Activated naive CD8-positive, alpha-beta T cell (primary cell): ENCODE measurements at regions not wholly inside any gene's neighbourhood (a gene's known extent, or its start where the extent isn't known, plus 50 kb on each side); places are given as distances from the start of the nearest gene placed in this dataset.

ENCODE experiments used
- H3K27ac Mint-ChIP-seq: one replicate; pipeline ENCODE4 v1.8.0; 2021; ENCODE audit warnings: mixed read lengths
- H3K27me3 Mint-ChIP-seq: one replicate; pipeline ENCODE4 v1.8.0; 2021; ENCODE audit warnings: mixed read lengths
- H3K36me3 Mint-ChIP-seq: one replicate; pipeline ENCODE4 v1.8.0; 2021; ENCODE audit warnings: mixed read lengths
- H3K4me1 Mint-ChIP-seq: one replicate; pipeline ENCODE4 v1.8.0; 2021; ENCODE audit warnings: low read depth, mixed read lengths
- H3K4me3 Mint-ChIP-seq: one replicate; pipeline ENCODE4 v1.8.0; 2021; ENCODE audit warnings: mild to moderate bottlenecking, mixed read lengths
- H3K9me3 Mint-ChIP-seq: one replicate; pipeline ENCODE4 v1.8.0; 2021; ENCODE audit warnings: low read depth, mixed read lengths

- no peaks in the 10 kb centered on the region for H3K27me3 Mint-ChIP-seq
- H3K4me3 Mint-ChIP-seq: no peak overlapping the region
- H3K9me3 Mint-ChIP-seq: no peaks in the 10 kb centered on the region
- H3K4me1 Mint-ChIP-seq: no peaks in the 10 kb centered on the region
- H3K27ac Mint-ChIP-seq: no peak overlapping the region
- H3K36me3 Mint-ChIP-seq: no peaks in the 10 kb centered on the region
Measured at GRCh38 chr5:101688156-101688555, 607.9 kb downstream of the SLCO4C1 start.

DNA sequence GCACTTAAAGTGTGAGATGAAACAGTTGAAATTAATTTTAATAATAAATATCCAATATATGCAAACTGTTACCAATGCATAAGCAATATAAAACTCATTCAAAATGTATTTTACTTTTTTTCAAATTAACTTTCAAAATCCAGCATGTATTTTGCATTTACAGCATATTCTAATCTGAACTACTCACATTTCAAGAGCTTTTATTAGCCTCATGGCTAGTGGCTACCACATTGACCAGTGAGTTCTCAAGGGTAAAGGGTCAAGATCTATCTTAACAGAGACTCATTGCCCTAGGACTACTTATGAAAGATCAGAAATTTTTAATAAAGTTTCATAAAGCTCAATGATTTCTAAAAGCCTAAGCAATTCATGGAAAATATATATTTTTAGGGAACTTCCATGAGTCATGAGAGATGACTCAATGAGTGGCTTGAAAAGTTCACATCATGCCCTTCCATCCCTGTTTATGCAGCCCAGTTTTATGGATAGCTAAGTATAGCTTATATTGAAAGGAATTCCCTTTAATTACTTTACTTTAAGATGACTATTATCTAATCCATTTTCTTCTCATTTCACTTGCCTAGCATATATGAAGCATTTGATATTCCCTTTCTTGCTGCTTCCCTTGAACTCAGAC is 608.6 kb downstream of the SLCO4C1 start:
- Mint-ChIP-seq H3K36me3 (no peaks in the 10 kb centered on the region), H3K27me3 (no peaks in the 10 kb centered on the region), H3K27ac (no peak overlapping the region), H3K4me3 (no peak overlapping the region), H3K9me3 (no peaks in the 10 kb centered on the region), H3K4me1 (no peaks in the 10 kb centered on the region)

DNA sequence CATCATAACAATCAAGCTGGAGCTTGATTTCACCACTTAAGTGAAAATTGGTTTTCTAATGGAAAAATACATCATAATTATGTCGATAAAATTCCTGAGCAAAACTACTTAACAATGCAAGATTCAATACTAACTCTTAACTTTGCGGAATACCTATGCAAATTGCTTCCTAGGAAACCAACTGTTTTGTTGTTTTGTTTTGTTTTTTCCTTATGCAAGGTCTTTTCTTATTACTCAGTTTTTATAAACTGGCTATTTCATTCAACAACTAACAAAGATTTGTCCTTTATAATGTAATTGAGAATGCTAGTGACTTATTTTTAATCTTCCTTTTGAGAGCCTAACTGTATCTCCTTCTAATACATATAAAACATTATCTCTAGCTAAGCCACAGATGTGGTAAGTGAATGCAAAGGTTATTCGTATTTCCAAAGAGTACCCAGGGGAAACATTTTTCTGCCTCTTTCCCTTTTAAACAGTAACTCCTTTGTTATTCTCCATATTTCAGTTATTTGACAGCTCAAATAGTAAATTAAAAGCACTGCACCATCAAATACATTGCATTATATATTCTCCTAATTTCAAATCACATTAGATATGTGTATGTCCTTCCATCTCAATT is 609.4 kb downstream of the SLCO4C1 start:
- no peaks in the 10 kb centered on the region for H3K9me3 Mint-ChIP-seq
- no peak overlapping the region for H3K27ac Mint-ChIP-seq
- H3K4me3 Mint-ChIP-seq: no peak overlapping the region
- H3K4me1 Mint-ChIP-seq: no peaks in the 10 kb centered on the region
- H3K36me3 Mint-ChIP-seq: no peaks in the 10 kb centered on the region
- H3K27me3 Mint-ChIP-seq: no peaks in the 10 kb centered on the region

GRCh38 chr5:101679816-101680215 is 616.3 kb downstream of the SLCO4C1 start:
- Mint-ChIP-seq H3K4me1 (no peaks in the 10 kb centered on the region), H3K27ac (no peak overlapping the region), H3K27me3 (no peaks in the 10 kb centered on the region), H3K9me3 (no peaks in the 10 kb centered on the region), H3K4me3 (no peak overlapping the region), H3K36me3 (no peaks in the 10 kb centered on the region)

DNA sequence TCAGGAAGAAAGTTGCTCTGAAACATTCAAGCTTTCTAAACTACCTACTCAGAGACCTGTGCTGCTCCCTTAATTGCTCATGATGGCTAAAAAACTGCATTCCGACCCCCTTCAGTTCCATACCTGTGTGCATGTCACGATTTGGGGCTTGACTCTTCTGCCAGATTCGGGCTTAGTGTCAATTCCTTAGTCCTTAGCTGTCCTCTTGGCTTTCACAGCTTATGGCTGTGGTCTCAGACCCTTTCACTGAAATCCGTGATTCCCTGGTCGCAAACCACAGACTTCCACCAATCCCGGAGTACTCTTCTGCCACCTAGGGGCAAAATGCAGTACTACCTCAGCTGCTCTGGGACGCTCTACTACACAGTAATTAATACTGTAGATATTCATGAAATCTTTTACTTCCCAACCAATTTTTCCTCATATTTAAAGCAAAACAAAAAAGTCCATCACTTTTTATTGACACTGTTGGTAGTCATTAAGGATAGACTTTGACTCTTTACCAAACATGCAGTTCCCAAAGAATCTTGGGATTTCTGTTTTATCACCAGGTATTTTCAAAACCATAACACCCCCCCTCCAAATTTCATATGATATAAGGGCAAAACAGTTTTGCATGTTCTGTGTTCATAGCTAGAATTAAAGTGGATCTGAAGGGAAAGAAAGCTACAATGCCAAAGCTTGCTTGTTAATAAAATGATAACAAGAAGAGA is 617.4 kb downstream of the SLCO4C1 start:
- Mint-ChIP-seq H3K27ac (no peak overlapping the region), H3K27me3 (no peaks in the 10 kb centered on the region), H3K9me3 (no peaks in the 10 kb centered on the region), H3K36me3 (no peaks in the 10 kb centered on the region), H3K4me3 (no peak overlapping the region), H3K4me1 (no peaks in the 10 kb centered on the region)

DNA sequence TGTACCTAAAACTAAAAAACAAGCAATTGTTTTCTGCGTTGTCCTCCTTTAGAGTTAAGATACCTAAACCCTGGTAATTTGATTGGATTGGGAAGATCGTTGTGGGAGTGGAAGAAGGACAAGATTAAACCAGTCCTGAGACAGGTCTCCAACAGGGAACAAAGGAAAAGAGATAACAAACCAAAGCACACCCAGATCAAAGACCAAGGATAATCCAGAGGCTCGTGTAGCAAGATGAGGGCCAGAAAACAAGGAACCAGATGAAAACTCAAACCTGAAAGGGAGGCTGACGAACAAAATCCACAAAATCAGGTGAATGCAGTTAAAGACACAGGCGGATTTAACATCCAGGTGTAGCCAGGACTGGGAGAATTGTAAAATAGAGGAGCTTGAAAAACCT is 618.1 kb downstream of the SLCO4C1 start:
- Mint-ChIP-seq H3K27ac (no peak overlapping the region), H3K4me3 (no peak overlapping the region), H3K36me3 (no peaks in the 10 kb centered on the region), H3K9me3 (no peaks in the 10 kb centered on the region), H3K27me3 (no peaks in the 10 kb centered on the region), H3K4me1 (no peaks in the 10 kb centered on the region)

- Mint-ChIP-seq H3K36me3 (no peaks in the 10 kb centered on the region), H3K27ac (no peak overlapping the region), H3K27me3 (no peaks in the 10 kb centered on the region), H3K9me3 (no peaks in the 10 kb centered on the region), H3K4me3 (no peak overlapping the region), H3K4me1 (no peaks in the 10 kb centered on the region)
Measured at GRCh38 chr5:101676646-101677045, 619.4 kb downstream of the SLCO4C1 start.

GRCh38 chr5:101675510-101676219 is 620.4 kb downstream of the SLCO4C1 start:
- Mint-ChIP-seq H3K4me1 (no peaks in the 10 kb centered on the region), H3K36me3 (no peaks in the 10 kb centered on the region), H3K27me3 (no peaks in the 10 kb centered on the region), H3K4me3 (no peak overlapping the region), H3K27ac (no peak overlapping the region), H3K9me3 (no peaks in the 10 kb centered on the region)

DNA sequence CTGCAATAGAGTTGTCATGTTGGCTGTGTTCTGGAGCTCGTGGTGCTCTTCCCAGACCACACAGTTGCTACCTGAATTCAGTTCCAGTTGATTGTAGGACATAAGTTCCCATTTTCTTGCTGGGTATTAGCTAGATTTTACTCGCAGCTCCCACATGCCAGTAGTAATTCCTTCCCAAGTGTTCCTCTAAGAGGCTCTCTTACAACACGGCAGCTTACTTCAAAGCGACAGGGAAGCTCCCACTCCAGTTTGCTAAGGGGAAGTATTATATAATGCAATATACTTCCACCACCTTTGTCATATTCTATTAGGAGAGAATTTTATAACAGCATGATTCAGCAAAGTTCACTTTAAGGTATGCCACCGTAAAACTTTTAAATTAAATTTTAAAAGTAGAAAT is 623.0 kb downstream of the SLCO4C1 start:
- no peak overlapping the region for H3K27ac Mint-ChIP-seq
- H3K36me3 Mint-ChIP-seq: no peaks in the 10 kb centered on the region
- H3K27me3 Mint-ChIP-seq: no peaks in the 10 kb centered on the region

GRCh38 chr5:101664071-101664791 is 631.9 kb downstream of the SLCO4C1 start:
- no peaks in the 10 kb centered on the region for H3K36me3 Mint-ChIP-seq
- H3K27me3 Mint-ChIP-seq: no peaks in the 10 kb centered on the region
- H3K4me3 Mint-ChIP-seq: no peak overlapping the region
- H3K27ac Mint-ChIP-seq: no peak overlapping the region
- H3K9me3 Mint-ChIP-seq: no peaks in the 10 kb centered on the region
- no peaks in the 10 kb centered on the region for H3K4me1 Mint-ChIP-seq

More for the DNA sequence above, 623.0 kb downstream of the SLCO4C1 start:
- Mint-ChIP-seq H3K4me3 (no peak overlapping the region), H3K9me3 (no peaks in the 10 kb centered on the region), H3K4me1 (no peaks in the 10 kb centered on the region)

DNA sequence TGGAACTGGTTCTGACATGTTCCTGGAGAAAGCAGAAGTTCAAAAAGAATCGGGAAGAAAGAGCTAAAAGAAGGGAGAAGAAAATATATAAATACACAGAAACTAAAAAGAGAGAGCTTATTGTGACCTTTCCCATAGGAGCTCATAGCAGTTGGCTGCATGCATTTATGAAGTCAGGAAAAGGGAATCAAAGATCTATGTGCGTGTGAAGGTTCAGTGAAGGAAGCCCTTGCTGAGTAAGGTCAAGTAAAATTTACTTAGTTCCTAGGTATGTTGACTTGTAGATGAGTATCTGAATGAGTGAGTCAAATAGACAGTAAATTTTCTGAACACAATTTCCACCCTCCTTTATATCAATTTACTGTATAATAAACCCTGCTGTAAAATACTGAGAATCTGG is 632.5 kb downstream of the SLCO4C1 start:
- Mint-ChIP-seq H3K4me3 (no peak overlapping the region), H3K27me3 (no peaks in the 10 kb centered on the region), H3K36me3 (no peaks in the 10 kb centered on the region), H3K27ac (no peak overlapping the region), H3K9me3 (no peaks in the 10 kb centered on the region), H3K4me1 (no peaks in the 10 kb centered on the region)

DNA sequence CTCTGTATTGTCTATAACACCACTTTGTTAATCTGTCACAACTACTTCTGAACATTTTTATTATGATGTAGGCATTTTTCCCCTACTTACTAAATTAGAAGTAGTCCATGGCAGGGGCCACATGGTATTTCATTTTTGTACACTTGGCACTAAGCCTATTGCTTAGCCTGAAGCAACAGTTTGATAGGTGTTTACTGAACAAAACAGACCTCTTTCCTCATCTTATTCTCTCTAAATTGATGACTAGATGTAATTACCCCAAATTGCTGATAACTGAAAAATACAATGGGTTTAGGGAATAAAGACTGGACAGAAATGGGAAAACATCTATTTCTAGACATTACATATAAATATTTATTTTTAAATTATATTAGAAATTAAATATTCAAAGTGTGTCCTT is 633.8 kb downstream of the SLCO4C1 start:
- no peaks in the 10 kb centered on the region for H3K27me3 Mint-ChIP-seq
- no peak overlapping the region for H3K27ac Mint-ChIP-seq
- no peaks in the 10 kb centered on the region for H3K36me3 Mint-ChIP-seq
- H3K4me1 Mint-ChIP-seq: no peaks in the 10 kb centered on the region
- no peaks in the 10 kb centered on the region for H3K9me3 Mint-ChIP-seq
- H3K4me3 Mint-ChIP-seq: no peak overlapping the region

GRCh38 chr5:101658433-101658832 is 637.7 kb downstream of the SLCO4C1 start:
- no peaks in the 10 kb centered on the region for H3K4me1 Mint-ChIP-seq
- no peaks in the 10 kb centered on the region for H3K9me3 Mint-ChIP-seq
- no peak overlapping the region for H3K4me3 Mint-ChIP-seq

GRCh38 chr5:101653996-101654395 is 642.1 kb downstream of the SLCO4C1 start:
- Mint-ChIP-seq H3K36me3 (no peaks in the 10 kb centered on the region), H3K9me3 (no peaks in the 10 kb centered on the region), H3K27ac (no peak overlapping the region), H3K4me3 (no peak overlapping the region), H3K27me3 (no peaks in the 10 kb centered on the region), H3K4me1 (no peaks in the 10 kb centered on the region)

More at GRCh38 chr5:101658433-101658832, 637.7 kb downstream of the SLCO4C1 start:
- H3K27ac Mint-ChIP-seq: no peak overlapping the region
- no peaks in the 10 kb centered on the region for H3K36me3 Mint-ChIP-seq
- H3K27me3 Mint-ChIP-seq: no peaks in the 10 kb centered on the region

GRCh38 chr5:101647861-101648260 is 648.2 kb downstream of the SLCO4C1 start:
- Mint-ChIP-seq H3K36me3 (no peaks in the 10 kb centered on the region), H3K27me3 (no peaks in the 10 kb centered on the region), H3K27ac (no peak overlapping the region), H3K4me3 (no peak overlapping the region), H3K4me1 (no peaks in the 10 kb centered on the region), H3K9me3 (no peaks in the 10 kb centered on the region)
